Breast epithelium (tissue), 4 donors: ENCODE measurements at regions not wholly inside any gene's neighbourhood (a gene's known extent, or its start where the extent isn't known, plus 50 kb on each side); places are given as distances from the start of the nearest gene placed in this dataset.
"Not testable (repeated sequence)": the region's sequence is repeated elsewhere in the genome, so short reads cannot be mapped to it uniquely, and the experiment has no call there.

Experiments
- DNase-seq, 2 donors: peaks; one replicate each; pipeline ENCODE4 v3.0.0-alpha.2; 2019; ENCODE audit warnings: low spot score in 2 of 2
- H3K27ac ChIP-seq, 2 donors: fragments of 200-600 bp; sonication (generic) in 1 of 2; one replicate each; pipeline ENCODE4 v1.5.1; 2016 to 2019; ENCODE audit warnings: mild to moderate bottlenecking in 1 of 2
- H3K27me3 ChIP-seq, 2 donors: fragments of 200-600 bp; sonication (generic) in 1 of 2; one replicate each; pipeline versions ENCODE4 v1.5.1 to v1.6.0; 2017 to 2019; ENCODE audit warnings: control low read depth in 1 of 2, mild to moderate bottlenecking in 1 of 2
- H3K36me3 ChIP-seq: fragments of 200-600 bp; one replicate; pipeline ENCODE4 v1.5.1; 2019
- H3K4me1 ChIP-seq, 2 donors: fragments of 200-600 bp; sonication (generic); one replicate each; pipeline ENCODE4 v1.5.1; 2016 to 2019; ENCODE audit warnings: control low read depth in 1 of 2
- H3K4me3 ChIP-seq, 3 donors: fragments of 200-600 bp; sonication (generic); 1 replicate in 2 of 3; 2 replicates in 1 of 3; pipeline ENCODE4 v1.5.1; 2016 to 2019; ENCODE audit warnings: mild to moderate bottlenecking in 3 of 3, moderate library complexity in 2 of 3
- H3K9me3 ChIP-seq, 2 donors: fragments of 200-600 bp; sonication (generic) in 1 of 2; one replicate each; pipeline ENCODE4 v1.5.1; 2016 to 2019; ENCODE audit warnings: control low read depth in 1 of 2
- POLR2A ChIP-seq: fragments of 450-650 bp; IDR thresholded peaks from one replicate; pipeline ENCODE4 v1.6.1; 2016; ENCODE audit warnings: antibody characterized with exemption, mild to moderate bottlenecking, moderate library complexity
- POLR2AphosphoS5 ChIP-seq, 3 donors: sonication (generic); formaldehyde crosslinking; IDR thresholded peaks; one replicate each; pipeline ENCODE4 v1.6.1; 2017; ENCODE audit warnings: antibody characterized with exemption in 3 of 3
- intact Hi-C: fragments of 100-400 bp; cut with DNase I; formaldehyde crosslinking; loops from one replicate; pipeline ENCODE4 v1.15.1; 2023; ENCODE audit warnings: low total_unique reads
- TF ChIP-seq, protein P1 (sequence below), 3 donors: fragments of 450-650 bp; IDR thresholded peaks; one replicate each; pipeline ENCODE4 v1.5.1; 2016 to 2017; ENCODE audit warnings: antibody characterized with exemption in 3 of 3, mild to moderate bottlenecking in 3 of 3, moderate library complexity in 3 of 3

DNA sequence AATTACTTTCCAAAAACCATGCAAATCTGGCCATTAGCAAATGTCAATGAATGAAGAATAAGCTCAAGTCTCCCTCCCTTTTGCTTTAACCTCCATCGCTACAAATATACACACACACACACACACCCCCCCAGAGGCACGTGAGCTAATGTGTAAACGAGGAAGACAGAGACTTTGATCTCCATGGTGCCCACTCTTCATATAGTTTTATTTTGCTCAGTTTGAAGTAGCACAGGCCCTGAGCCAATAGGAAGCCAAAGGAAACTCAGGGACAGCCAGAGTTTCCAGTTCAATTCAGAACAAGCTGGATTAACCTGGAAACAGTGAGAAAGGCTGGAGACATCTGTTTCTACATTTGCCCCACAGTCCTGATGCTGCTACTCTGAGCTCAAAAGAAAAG lies 248.4 kb upstream of the MEIS1 start:
- H3K27me3 ChIP-seq, result no peaks in the 10 kb centered on the region
- H3K4me1 ChIP-seq, result no peaks in the 10 kb centered on the region
- no peak overlapping the region for H3K27ac ChIP-seq
- no peak overlapping the region for H3K4me3 ChIP-seq
- intact Hi-C loops, result no loop called here
- H3K36me3 ChIP-seq, result no peaks in the 10 kb centered on the region
- DNase-seq, result no peak
- TF ChIP-seq, protein P1, sequence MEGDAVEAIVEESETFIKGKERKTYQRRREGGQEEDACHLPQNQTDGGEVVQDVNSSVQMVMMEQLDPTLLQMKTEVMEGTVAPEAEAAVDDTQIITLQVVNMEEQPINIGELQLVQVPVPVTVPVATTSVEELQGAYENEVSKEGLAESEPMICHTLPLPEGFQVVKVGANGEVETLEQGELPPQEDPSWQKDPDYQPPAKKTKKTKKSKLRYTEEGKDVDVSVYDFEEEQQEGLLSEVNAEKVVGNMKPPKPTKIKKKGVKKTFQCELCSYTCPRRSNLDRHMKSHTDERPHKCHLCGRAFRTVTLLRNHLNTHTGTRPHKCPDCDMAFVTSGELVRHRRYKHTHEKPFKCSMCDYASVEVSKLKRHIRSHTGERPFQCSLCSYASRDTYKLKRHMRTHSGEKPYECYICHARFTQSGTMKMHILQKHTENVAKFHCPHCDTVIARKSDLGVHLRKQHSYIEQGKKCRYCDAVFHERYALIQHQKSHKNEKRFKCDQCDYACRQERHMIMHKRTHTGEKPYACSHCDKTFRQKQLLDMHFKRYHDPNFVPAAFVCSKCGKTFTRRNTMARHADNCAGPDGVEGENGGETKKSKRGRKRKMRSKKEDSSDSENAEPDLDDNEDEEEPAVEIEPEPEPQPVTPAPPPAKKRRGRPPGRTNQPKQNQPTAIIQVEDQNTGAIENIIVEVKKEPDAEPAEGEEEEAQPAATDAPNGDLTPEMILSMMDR (IDR thresholded peaks at IDR 0.05), result no peak
- no peak for TF ChIP-seq POLR2AphosphoS5 (IDR thresholded peaks at IDR 0.05)
- no peak for TF ChIP-seq POLR2A
- H3K9me3 ChIP-seq, result peaks cover 0 to 6% of the 10 kb centered on the region in 2 donors

DNA sequence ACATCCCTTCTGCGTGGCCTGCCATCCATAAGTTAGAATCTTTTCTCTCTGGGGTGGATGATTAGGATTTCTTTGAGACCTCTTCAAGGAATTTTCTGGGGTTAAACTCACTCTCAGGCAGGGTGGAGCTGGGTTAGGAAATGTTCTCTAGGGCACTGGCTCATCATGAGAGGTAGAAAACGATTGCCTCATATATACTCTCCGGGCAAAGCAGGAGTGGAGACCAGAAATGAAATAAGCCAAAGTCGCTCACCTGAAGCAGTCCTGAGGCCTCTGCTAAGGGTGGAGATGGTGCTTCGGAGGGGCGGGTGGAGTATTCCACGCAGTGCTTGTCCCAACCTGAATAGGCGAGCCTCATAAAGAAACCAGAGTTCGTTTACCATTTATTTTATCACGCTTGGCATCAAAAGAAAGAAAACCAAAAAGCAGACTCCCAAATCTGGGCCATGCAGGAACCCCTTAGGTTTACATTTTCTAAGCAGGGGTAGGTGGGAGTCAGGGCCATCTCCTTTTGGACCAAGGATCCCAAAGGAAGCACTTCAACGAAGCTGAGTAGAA lies 249.3 kb upstream of the MEIS1 start:
- no peak overlapping the region for H3K27ac ChIP-seq
- DNase-seq, result no peak
- H3K27me3 ChIP-seq, result no peaks in the 10 kb centered on the region
- no peaks in the 10 kb centered on the region for H3K36me3 ChIP-seq
- intact Hi-C loops, result no loop called here
- no peak overlapping the region for H3K4me3 ChIP-seq
- H3K4me1 ChIP-seq, result no peaks in the 10 kb centered on the region
- TF ChIP-seq POLR2AphosphoS5 (IDR thresholded peaks at IDR 0.05) (no peak), POLR2A (no peak)
- TF ChIP-seq, protein P1 (IDR thresholded peaks at IDR 0.05), result no peak
- H3K9me3 ChIP-seq, result peaks cover 0 to 6% of the 10 kb centered on the region in 2 donors

DNA sequence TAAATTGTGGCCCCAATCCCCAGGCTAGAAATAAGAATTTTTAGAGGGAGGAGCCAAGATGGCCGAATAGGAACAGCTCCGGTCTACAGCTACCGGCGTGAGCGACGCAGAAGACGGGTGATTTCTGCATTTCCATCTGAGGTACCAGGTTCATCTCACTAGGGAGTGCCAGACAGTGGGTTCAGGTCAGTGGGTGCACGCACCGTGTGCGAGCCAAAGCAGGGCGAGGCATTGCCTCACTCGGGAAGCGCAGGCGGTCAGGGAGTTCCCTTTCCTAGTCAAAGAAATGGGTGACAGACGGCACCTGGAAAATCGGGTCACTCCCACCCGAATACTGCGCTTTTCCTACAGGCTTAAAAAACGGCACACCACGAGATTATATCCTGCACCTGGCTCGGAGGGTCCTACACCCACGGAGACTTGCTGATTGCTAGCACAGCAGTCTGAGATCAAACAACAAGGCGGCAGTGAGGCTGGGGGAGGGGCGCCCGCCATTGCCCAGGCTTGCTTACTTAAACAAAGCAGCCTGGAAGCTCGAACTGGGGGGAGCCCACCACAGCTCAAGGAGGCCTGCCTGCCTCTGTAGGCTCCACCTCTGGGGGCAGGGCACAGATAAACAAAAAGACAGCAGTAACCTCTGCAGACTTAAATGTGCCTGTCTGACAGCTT lies 257.7 kb upstream of the MEIS1 start:
- intact Hi-C loops, H3K9me3 ChIP-seq, H3K27ac ChIP-seq: not testable (repeated sequence)

DNA sequence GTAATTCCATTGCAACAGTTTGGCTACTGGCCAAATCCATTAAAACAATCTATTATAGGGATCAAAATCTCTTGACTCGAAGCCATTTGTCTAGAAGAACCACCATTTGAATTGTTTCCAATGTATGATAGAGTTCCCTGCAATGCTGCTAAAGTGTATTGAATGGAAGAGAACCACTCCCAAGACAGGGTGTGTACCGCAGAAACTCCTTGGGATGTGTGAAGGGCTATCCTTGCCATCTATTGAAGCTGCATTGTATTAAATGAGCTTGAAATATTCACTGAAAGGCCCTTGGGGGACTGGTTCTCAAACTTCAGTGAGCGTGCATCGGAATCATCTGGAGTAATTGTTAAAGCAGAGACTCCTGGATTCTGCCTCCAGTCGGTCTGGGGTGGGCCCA lies 260.4 kb upstream of the MEIS1 start:
- no peak for DNase-seq
- intact Hi-C loops, result no loop called here

More for the DNA sequence above, 257.7 kb upstream of the MEIS1 start:
- not testable (repeated sequence) for DNase-seq, H3K36me3 ChIP-seq, H3K4me3 ChIP-seq, H3K27me3 ChIP-seq, H3K4me1 ChIP-seq

GRCh38 chr2:66173645-66174044 lies 261.3 kb upstream of the MEIS1 start:
- Histone ChIP-seq H3K27me3 (no peaks in the 10 kb centered on the region), H3K9me3 (no peaks in the 10 kb centered on the region), H3K27ac (no peak overlapping the region), H3K4me3 (no peak overlapping the region), H3K4me1 (no peaks in the 10 kb centered on the region), H3K36me3 (no peaks in the 10 kb centered on the region)
- TF ChIP-seq POLR2A, result no peak
- TF ChIP-seq POLR2AphosphoS5 (IDR thresholded peaks at IDR 0.05), result no peak
- TF ChIP-seq, protein P1 (IDR thresholded peaks at IDR 0.05), result no peak
- DNase-seq, result no peak
- intact Hi-C loops, result no loop called here

More for the DNA sequence above, 260.4 kb upstream of the MEIS1 start:
- Histone ChIP-seq H3K27ac (no peak overlapping the region), H3K4me1 (no peaks in the 10 kb centered on the region), H3K36me3 (no peaks in the 10 kb centered on the region), H3K9me3 (no peaks in the 10 kb centered on the region), H3K27me3 (no peaks in the 10 kb centered on the region), H3K4me3 (no peak overlapping the region)
- TF ChIP-seq POLR2A, result no peak

GRCh38 chr2:66171530-66171929 lies 263.4 kb upstream of the MEIS1 start:
- no peak for TF ChIP-seq POLR2A
- TF ChIP-seq, protein P1 (IDR thresholded peaks at IDR 0.05), result no peak
- TF ChIP-seq POLR2AphosphoS5 (IDR thresholded peaks at IDR 0.05), result no peak
- H3K4me1 ChIP-seq, result no peaks in the 10 kb centered on the region
- H3K27me3 ChIP-seq, result no peaks in the 10 kb centered on the region
- DNase-seq, result no peak
- no peak overlapping the region for H3K27ac ChIP-seq
- no peak overlapping the region for H3K4me3 ChIP-seq
- H3K36me3 ChIP-seq, result no peaks in the 10 kb centered on the region
- H3K9me3 ChIP-seq, result no peaks in the 10 kb centered on the region
- intact Hi-C loops, result no loop called here
